RWPE1 (cell line): ENCODE measurements at regions not wholly inside any gene's neighbourhood (a gene's known extent, or its start where the extent isn't known, plus 50 kb on each side); places are given as distances from the start of the nearest gene placed in this dataset.

Experiments
- CTCF ChIA-PET: fragments of 350-600 bp; sonication (Branson Sonifier 250); formaldehyde crosslinking; extraction: SDS; loops from one replicate; lab custom pipeline; 2021; lab: Yijun Ruan, JAX
- POLR2A ChIA-PET: fragments of 400-600 bp; formaldehyde crosslinking; extraction: SDS; loops from one replicate; lab custom pipeline; 2020; ENCODE audit warnings: antibody characterized with exemption; ENCODE audit not compliant: low non-redundant PET; lab: Yijun Ruan, JAX
- DNase-seq: peaks from one replicate; pipeline ENCODE4 v3.0.0; 2012; ENCODE audit warnings: low spot score
- H3K27ac ChIP-seq: fragments of 450-650 bp; 2 replicates; pipeline ENCODE4 v1.5.1; 2017
- TF ChIP-seq, protein P1 (sequence below): fragments of 450-650 bp; conservative IDR thresholded peaks from 2 replicates; pipeline ENCODE4 v1.5.1; 2017; ENCODE audit warnings: low read depth, mild to moderate bottlenecking

DNA sequence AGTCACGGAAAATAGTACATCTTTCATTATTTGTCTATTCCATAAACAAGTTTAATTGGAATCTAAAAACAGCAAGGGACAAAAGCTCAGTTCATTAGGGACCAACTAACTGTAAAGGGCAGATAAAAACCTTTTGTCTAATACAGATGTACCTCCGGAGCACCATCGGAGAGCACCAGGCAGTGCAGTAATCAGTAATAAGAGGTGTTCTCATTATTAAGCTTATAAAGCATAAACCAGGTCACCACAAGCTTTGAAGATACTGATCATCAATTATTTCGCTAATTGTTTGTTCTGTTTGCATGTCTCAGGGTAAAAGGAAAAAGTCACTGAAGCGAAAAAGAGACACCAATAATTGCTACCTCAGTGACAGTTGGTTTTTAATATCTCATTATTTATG is 207.3 kb upstream of the PRKD1 start:
- POLR2A ChIA-PET = no interaction called here
- DNase-seq = no peak

GRCh38 chr14:30138567-30138966 is 210.9 kb upstream of the PRKD1 start:
- CTCF ChIA-PET = no interaction called here
- POLR2A ChIA-PET = no interaction called here
- TF ChIP-seq, protein P1, sequence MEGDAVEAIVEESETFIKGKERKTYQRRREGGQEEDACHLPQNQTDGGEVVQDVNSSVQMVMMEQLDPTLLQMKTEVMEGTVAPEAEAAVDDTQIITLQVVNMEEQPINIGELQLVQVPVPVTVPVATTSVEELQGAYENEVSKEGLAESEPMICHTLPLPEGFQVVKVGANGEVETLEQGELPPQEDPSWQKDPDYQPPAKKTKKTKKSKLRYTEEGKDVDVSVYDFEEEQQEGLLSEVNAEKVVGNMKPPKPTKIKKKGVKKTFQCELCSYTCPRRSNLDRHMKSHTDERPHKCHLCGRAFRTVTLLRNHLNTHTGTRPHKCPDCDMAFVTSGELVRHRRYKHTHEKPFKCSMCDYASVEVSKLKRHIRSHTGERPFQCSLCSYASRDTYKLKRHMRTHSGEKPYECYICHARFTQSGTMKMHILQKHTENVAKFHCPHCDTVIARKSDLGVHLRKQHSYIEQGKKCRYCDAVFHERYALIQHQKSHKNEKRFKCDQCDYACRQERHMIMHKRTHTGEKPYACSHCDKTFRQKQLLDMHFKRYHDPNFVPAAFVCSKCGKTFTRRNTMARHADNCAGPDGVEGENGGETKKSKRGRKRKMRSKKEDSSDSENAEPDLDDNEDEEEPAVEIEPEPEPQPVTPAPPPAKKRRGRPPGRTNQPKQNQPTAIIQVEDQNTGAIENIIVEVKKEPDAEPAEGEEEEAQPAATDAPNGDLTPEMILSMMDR = no peak
- DNase-seq = no peak
- H3K27ac ChIP-seq = no peak overlapping the region

More for the DNA sequence above, 207.3 kb upstream of the PRKD1 start:
- TF ChIP-seq, protein P1 = no peak
- H3K27ac ChIP-seq = no peak overlapping the region
- CTCF ChIA-PET = no interaction called here

DNA sequence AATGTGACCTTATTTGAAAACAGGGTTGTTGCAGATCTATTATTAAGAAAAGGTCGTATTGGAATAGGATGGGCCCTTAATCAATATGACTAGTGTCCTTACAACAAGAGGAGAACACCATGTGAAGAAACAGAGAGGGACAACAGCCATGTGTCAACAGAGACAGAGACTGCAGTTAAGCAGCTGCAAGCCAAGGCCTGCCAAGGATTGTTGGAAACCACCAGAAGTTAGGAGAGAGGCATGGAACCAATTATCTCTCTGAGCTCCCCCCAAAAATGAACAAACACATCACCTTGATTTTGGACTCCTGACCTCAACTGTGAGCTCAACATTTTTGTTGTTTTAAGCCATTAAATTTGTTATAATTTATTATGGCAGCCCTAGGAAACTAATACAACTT is 214.6 kb upstream of the PRKD1 start:
- CTCF ChIA-PET = interaction anchor here (0.6 kb wide), 1 partner anchor 881 kb away, joined by 4 read pairs; no protein-coding TSS in a partner anchor
- POLR2A ChIA-PET = no interaction called here
- no peak overlapping the region for H3K27ac ChIP-seq
- TF ChIP-seq, protein P1 = no peak
- no peak for DNase-seq

- CTCF ChIA-PET = no interaction called here
- DNase-seq = no peak
- POLR2A ChIA-PET = no interaction called here
- TF ChIP-seq, protein P1 = no peak
- no peak overlapping the region for H3K27ac ChIP-seq
Measured at GRCh38 chr14:30143627-30144026, 216.0 kb upstream of the PRKD1 start.

GRCh38 chr14:30153717-30154116 is 226.1 kb upstream of the PRKD1 start:
- TF ChIP-seq, protein P1 = no peak
- POLR2A ChIA-PET = no interaction called here
- CTCF ChIA-PET = no interaction called here
- no peak for DNase-seq
- no peak overlapping the region for H3K27ac ChIP-seq

DNA sequence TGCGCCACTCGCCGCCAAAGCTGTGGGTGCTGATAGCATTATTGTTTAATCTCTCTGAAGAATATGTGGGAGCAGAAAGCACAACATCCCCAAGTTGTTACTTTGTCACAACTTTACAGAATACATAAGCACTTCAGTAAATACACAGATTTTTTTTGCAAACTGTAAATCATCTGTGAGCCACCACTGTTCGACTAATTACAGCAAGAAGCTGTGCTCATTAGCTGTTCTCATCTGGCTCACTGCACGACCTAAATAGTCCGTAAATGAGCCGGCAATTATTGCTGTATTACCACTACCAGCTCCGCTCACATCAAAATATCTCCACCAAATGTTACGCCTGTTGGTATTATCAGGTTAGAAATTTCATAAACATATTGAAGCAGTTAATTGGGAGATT is 228.9 kb upstream of the PRKD1 start:
- TF ChIP-seq, protein P1 = no peak
- H3K27ac ChIP-seq = no peak overlapping the region
- DNase-seq = no peak
- ChIA-PET POLR2A (no interaction called here), CTCF (interaction anchor here (0.7 kb wide), 1 partner anchor 16 kb away, joined by 4 read pairs; no protein-coding TSS in a partner anchor)
